ENCODE measurements at regions not wholly inside any gene's neighbourhood (a gene's known extent, or its start where the extent isn't known, plus 50 kb on each side); places are given as distances from the start of the nearest gene placed in this dataset.

DNA sequence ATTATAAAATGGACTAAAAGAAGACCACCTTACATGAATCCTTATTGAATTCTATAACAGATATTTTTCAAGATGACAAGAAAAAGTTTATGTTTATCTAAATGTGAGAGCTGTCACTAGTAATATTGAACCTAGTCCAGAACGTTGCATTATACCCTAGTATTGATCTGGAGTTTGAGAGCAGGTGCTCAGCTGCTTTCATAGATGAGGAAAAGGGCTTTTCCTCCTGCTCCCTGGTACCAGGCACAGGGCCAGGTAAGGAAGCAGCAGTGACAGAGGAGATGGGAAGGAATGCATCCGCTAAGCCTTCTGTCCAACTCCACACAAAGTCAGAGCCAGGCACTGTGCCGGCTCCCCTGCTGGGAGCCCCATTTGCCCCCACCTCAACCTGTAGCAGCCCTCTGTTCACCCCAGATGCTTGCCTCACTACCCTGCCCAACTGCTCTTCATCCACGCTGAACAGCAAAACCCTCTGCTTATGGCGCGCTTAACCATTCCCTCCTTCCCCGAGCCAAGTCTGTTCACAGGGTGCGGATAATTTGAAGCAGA, 393.1 kb downstream of the FRK start:
- Histone ChIP-seq H3K27me3 (ENCODE audit: control insufficient read depth in 1 of 2, insufficient read depth in 2 of 2, low read length in 1 of 2) (peaks cover 0 to 1% of the 10 kb centered on the region in 2 donors), H3K36me3 (ENCODE audit: control insufficient read depth in 1 of 2, insufficient read depth in 2 of 2, low read length in 1 of 2) (no peaks in the 10 kb centered on the region), H3K27ac (ENCODE audit: low read depth in 1 of 2, low read length in 2 of 2) (no peak overlapping the region), H3K4me3 (ENCODE audit: low read length in 2 of 2) (no peak overlapping the region), H3K4me1 (ENCODE audit: control insufficient read depth in 1 of 2, insufficient read depth in 2 of 2, low read length in 2 of 2) (no peaks in the 10 kb centered on the region), H3K9me3 (ENCODE audit: control insufficient read depth, low read length) (peaks cover under 1% of the 10 kb centered on the region)
- intact Hi-C loops (cut with DNase I): no loop called here
- ATAC-seq (ENCODE audit: low FRiP score): no peak
- DNase-seq: no peak
- 79 to 80% methylated on average over 8 of the region's 8 CpGs for WGBS, 2 donors

DNA sequence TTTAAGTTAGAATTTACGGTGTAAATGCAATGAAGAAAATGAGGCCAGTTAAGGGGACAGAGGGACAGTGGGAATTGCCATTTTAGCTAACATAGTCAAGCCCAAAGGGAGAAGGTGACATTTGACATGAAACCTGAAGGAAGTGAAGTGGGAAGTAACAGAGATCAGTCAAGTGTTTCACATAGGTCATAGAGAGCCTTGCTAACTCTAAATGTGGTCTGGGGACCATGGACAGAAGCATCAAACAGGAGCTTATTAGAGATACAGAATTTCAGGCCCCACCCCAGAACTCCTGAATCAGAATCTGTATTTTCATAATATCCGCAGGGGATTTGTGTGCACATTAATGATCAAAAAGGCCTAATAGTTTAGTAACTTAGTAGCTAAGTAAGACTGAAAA, 393.7 kb downstream of the FRK start:
- H3K4me1 ChIP-seq (ENCODE audit: control insufficient read depth in 1 of 2, insufficient read depth in 2 of 2, low read length in 2 of 2): no peaks in the 10 kb centered on the region
- ATAC-seq (ENCODE audit: low FRiP score): no peak
- 94 to 97% methylated on average over 2 of the region's 2 CpGs for WGBS, 2 donors
- H3K4me3 ChIP-seq (ENCODE audit: low read length in 2 of 2): no peak overlapping the region
- peaks cover 0 to 1% of the 10 kb centered on the region in 2 donors for H3K27me3 ChIP-seq (ENCODE audit: control insufficient read depth in 1 of 2, insufficient read depth in 2 of 2, low read length in 1 of 2)
- H3K36me3 ChIP-seq (ENCODE audit: control insufficient read depth in 1 of 2, insufficient read depth in 2 of 2, low read length in 1 of 2): no peaks in the 10 kb centered on the region
- intact Hi-C loops (cut with DNase I): no loop called here
- H3K9me3 ChIP-seq (ENCODE audit: control insufficient read depth, low read length): peaks cover 2% of the 10 kb centered on the region
- H3K27ac ChIP-seq (ENCODE audit: low read depth in 1 of 2, low read length in 2 of 2): no peak overlapping the region
- DNase-seq: no peak

DNA sequence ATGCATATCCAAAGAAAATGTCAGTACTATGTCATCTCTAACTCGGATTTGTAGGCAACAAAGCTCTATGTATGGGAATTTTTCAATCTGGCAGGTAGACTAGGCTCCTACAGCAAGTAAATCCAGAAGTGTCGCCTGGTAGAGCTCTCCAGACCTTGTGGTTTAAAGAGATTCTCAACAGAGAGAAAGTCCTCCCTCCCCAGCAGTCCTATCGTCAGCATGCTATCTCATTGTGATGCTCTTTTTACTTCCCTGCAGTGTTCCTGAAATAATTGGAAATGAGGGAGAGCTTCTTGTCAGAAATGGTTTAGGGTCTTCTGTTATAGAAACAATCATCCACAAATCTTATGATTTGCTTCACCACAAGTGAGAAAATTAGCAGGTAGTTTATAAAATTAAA, 395.4 kb downstream of the FRK start:
- ATAC-seq (ENCODE audit: low FRiP score): no peak
- H3K9me3 ChIP-seq (ENCODE audit: control insufficient read depth, low read length): peaks cover 2% of the 10 kb centered on the region
- intact Hi-C loops (cut with DNase I): no loop called here
- H3K27ac ChIP-seq (ENCODE audit: low read depth in 1 of 2, low read length in 2 of 2): no peak overlapping the region
- H3K27me3 ChIP-seq (ENCODE audit: control insufficient read depth in 1 of 2, insufficient read depth in 2 of 2, low read length in 1 of 2): peaks cover 0 to 1% of the 10 kb centered on the region in 2 donors
- no peaks in the 10 kb centered on the region for H3K4me1 ChIP-seq (ENCODE audit: control insufficient read depth in 1 of 2, insufficient read depth in 2 of 2, low read length in 2 of 2)
- no peak overlapping the region for H3K4me3 ChIP-seq (ENCODE audit: low read length in 2 of 2)
- 74 to 77% methylated on average over 3 of the region's 3 CpGs for WGBS, 2 donors
- H3K36me3 ChIP-seq (ENCODE audit: control insufficient read depth in 1 of 2, insufficient read depth in 2 of 2, low read length in 1 of 2): no peaks in the 10 kb centered on the region
- DNase-seq: no peak

DNA sequence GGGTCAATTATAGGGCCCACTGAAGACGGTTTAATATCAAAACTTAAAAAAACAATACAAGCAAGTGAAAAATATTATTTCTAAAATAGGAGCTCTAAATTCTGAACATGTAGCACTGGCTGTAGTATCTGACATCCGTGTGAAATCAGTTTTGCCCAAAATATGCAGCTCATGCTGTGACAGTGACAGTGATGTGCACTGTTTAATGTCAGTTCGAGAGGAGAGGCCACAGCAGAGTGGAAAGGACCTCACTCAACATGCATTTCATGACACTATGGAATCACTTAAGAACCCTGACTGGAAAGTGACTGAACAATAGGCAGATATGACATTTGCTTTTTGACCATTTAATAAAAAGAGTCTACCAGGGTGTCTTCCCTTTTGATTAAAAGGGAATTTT, 397.0 kb downstream of the FRK start:
- no peak for ATAC-seq (ENCODE audit: low FRiP score)

DNA sequence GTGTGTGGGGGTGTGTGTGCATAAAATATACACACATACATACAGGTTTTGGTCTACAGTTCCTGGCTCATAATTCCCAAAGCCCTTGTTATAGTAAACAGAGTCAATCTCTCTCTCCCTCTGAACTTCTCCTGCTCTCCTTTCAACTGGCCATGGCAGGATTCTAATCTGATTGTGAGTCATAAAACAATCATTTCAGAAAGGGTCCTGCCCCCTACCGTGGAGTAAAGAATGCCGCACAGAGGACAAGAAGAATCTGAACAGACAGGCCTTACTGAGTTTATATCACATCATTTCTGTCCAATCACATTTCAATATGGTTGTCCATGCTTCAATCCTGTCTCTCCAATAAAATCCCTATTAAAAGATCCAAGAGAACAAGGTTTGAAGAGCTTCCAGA, 416.9 kb downstream of the FRK start:
- 2 to 8% methylated on average over 2 of the region's 2 CpGs for WGBS, 2 donors
- intact Hi-C loops (cut with DNase I): no loop called here
- no peaks in the 10 kb centered on the region for H3K36me3 ChIP-seq (ENCODE audit: control insufficient read depth in 1 of 2, insufficient read depth in 2 of 2, low read length in 1 of 2)
- no peaks in the 10 kb centered on the region for H3K4me1 ChIP-seq (ENCODE audit: control insufficient read depth in 1 of 2, insufficient read depth in 2 of 2, low read length in 2 of 2)
- H3K27me3 ChIP-seq (ENCODE audit: control insufficient read depth in 1 of 2, insufficient read depth in 2 of 2, low read length in 1 of 2): no peaks in the 10 kb centered on the region
- no peak for ATAC-seq (ENCODE audit: low FRiP score)
- H3K9me3 ChIP-seq (ENCODE audit: control insufficient read depth, low read length): no peaks in the 10 kb centered on the region
- no peak overlapping the region for H3K27ac ChIP-seq (ENCODE audit: low read depth in 1 of 2, low read length in 2 of 2)
- DNase-seq: no peak
- H3K4me3 ChIP-seq (ENCODE audit: low read length in 2 of 2): no peak overlapping the region

More for the DNA sequence above, 397.0 kb downstream of the FRK start:
- Histone ChIP-seq H3K9me3 (ENCODE audit: control insufficient read depth, low read length) (peaks cover 2% of the 10 kb centered on the region), H3K27me3 (ENCODE audit: control insufficient read depth in 1 of 2, insufficient read depth in 2 of 2, low read length in 1 of 2) (peaks cover 0 to 1% of the 10 kb centered on the region in 2 donors), H3K36me3 (ENCODE audit: control insufficient read depth in 1 of 2, insufficient read depth in 2 of 2, low read length in 1 of 2) (no peaks in the 10 kb centered on the region), H3K27ac (ENCODE audit: low read depth in 1 of 2, low read length in 2 of 2) (no peak overlapping the region), H3K4me1 (ENCODE audit: control insufficient read depth in 1 of 2, insufficient read depth in 2 of 2, low read length in 2 of 2) (no peaks in the 10 kb centered on the region), H3K4me3 (ENCODE audit: low read length in 2 of 2) (no peak overlapping the region)
- DNase-seq: no peak
- intact Hi-C loops (cut with DNase I): no loop called here
- 48 to 61% methylated on average over 3 of the region's 3 CpGs for WGBS, 2 donors

DNA sequence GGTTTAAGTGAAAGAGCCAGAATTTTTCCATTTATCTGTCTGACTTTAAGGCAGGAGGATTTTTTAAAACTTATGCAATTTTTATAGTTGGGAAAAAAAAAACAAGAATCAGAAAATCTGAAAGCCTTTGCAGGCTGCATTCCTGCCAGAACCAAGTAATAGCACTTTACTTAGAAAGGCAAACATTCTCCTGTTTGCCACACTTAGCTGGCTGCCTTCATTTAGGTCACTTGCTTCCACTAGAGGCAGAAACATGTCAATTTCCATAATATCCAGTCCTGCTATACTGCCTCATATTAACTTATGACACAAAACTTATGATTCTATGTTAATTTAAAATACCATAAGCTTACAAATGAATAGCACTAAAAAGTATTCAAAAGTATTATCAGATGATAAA, 425.8 kb downstream of the FRK start:
- intact Hi-C loops (cut with DNase I): no loop called here
- Histone ChIP-seq H3K27me3 (ENCODE audit: control insufficient read depth in 1 of 2, insufficient read depth in 2 of 2, low read length in 1 of 2) (no peaks in the 10 kb centered on the region), H3K36me3 (ENCODE audit: control insufficient read depth in 1 of 2, insufficient read depth in 2 of 2, low read length in 1 of 2) (no peaks in the 10 kb centered on the region), H3K9me3 (ENCODE audit: control insufficient read depth, low read length) (no peaks in the 10 kb centered on the region), H3K4me3 (ENCODE audit: low read length in 2 of 2) (no peak overlapping the region), H3K4me1 (ENCODE audit: control insufficient read depth in 1 of 2, insufficient read depth in 2 of 2, low read length in 2 of 2) (no peaks in the 10 kb centered on the region), H3K27ac (ENCODE audit: low read depth in 1 of 2, low read length in 2 of 2) (no peak overlapping the region)
- ATAC-seq (ENCODE audit: low FRiP score) (no peak), DNase-seq (no peak)

DNA sequence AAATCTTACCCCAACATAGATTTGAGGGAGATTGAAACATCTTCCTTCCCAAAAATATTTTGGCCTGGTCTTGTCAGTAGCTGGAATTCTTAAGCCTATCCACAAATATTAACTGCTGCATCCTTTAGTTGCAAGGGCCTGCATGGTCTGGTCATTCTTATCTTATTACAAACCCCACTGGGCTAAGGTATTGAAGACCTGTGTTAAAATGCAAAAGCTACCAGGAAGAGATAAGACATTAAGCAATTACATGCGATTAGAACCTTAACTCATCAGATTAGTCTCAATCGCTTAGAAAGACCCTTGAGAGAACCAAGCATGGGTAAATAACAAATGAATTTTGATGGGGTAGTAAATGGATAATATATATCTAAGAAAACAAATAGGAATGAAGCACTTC, 426.6 kb downstream of the FRK start:
- Histone ChIP-seq H3K4me3 (ENCODE audit: low read length in 2 of 2) (no peak overlapping the region), H3K27ac (ENCODE audit: low read depth in 1 of 2, low read length in 2 of 2) (no peak overlapping the region), H3K27me3 (ENCODE audit: control insufficient read depth in 1 of 2, insufficient read depth in 2 of 2, low read length in 1 of 2) (no peaks in the 10 kb centered on the region), H3K9me3 (ENCODE audit: control insufficient read depth, low read length) (no peaks in the 10 kb centered on the region), H3K36me3 (ENCODE audit: control insufficient read depth in 1 of 2, insufficient read depth in 2 of 2, low read length in 1 of 2) (no peaks in the 10 kb centered on the region), H3K4me1 (ENCODE audit: control insufficient read depth in 1 of 2, insufficient read depth in 2 of 2, low read length in 2 of 2) (no peaks in the 10 kb centered on the region)
- intact Hi-C loops (cut with DNase I): no loop called here
- ATAC-seq (ENCODE audit: low FRiP score): no peak
- no peak for DNase-seq
- 78 to 94% methylated on average over 2 of the region's 2 CpGs for WGBS, 2 donors

DNA sequence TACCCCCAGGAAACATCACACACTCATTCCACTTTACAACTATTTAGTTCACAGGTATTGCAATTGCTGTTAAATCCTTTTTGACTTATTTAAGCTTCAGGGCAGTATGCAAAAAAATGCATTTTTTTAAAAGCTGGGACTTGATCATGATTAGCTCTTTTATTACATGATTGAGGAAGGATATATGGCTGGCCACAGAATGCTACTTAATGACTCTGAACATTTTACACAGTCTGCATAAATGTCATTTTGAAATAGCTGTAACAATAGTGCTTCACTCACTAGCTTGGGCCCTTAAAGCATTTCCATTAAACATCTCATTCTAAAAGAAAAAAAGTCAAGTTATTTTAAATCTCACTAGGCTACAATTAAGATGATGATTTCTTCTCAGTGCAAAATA, 429.7 kb downstream of the FRK start:
- ATAC-seq (ENCODE audit: low FRiP score): no peak
- Histone ChIP-seq H3K4me1 (ENCODE audit: control insufficient read depth in 1 of 2, insufficient read depth in 2 of 2, low read length in 2 of 2) (no peaks in the 10 kb centered on the region), H3K4me3 (ENCODE audit: low read length in 2 of 2) (no peak overlapping the region), H3K36me3 (ENCODE audit: control insufficient read depth in 1 of 2, insufficient read depth in 2 of 2, low read length in 1 of 2) (no peaks in the 10 kb centered on the region), H3K27me3 (ENCODE audit: control insufficient read depth in 1 of 2, insufficient read depth in 2 of 2, low read length in 1 of 2) (no peaks in the 10 kb centered on the region), H3K9me3 (ENCODE audit: control insufficient read depth, low read length) (no peaks in the 10 kb centered on the region), H3K27ac (ENCODE audit: low read depth in 1 of 2, low read length in 2 of 2) (no peak overlapping the region)
- no peak for DNase-seq
- intact Hi-C loops (cut with DNase I): no loop called here

DNA sequence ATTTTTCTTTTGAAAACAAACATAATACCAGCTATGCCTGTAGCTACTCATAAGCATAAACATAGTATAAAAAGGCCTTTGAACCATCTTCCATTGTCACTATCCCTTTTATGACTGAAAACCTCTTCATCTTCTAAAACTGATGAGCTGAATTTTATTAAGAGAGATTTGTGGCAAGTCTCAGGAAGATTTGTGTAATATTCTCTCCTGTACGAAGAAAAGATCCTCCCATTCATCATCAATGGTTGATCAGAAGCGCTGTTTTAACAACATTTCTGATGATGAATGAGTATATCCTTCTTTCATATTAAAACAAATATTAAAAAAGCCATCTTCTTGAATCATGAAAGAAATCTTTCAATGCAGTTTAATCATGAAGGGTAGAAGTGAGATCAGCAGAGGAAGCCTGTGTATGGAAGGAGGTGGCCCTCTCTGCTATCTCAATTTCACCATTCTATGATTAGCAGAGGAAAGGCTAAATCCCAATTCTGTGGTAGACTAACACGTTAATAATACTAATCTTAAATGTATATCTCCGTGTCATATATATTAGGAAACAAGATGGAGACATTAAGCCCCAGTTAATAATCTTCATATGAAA, 430.2 kb downstream of the FRK start:
- no peaks in the 10 kb centered on the region for H3K9me3 ChIP-seq (ENCODE audit: control insufficient read depth, low read length)
- no peak overlapping the region for H3K27ac ChIP-seq (ENCODE audit: low read depth in 1 of 2, low read length in 2 of 2)
- WGBS, 2 donors: 81 to 86% methylated on average over 4 of the region's 4 CpGs

More for the DNA sequence above, 430.2 kb downstream of the FRK start:
- Histone ChIP-seq H3K4me1 (ENCODE audit: control insufficient read depth in 1 of 2, insufficient read depth in 2 of 2, low read length in 2 of 2) (no peaks in the 10 kb centered on the region), H3K27me3 (ENCODE audit: control insufficient read depth in 1 of 2, insufficient read depth in 2 of 2, low read length in 1 of 2) (no peaks in the 10 kb centered on the region), H3K36me3 (ENCODE audit: control insufficient read depth in 1 of 2, insufficient read depth in 2 of 2, low read length in 1 of 2) (no peaks in the 10 kb centered on the region), H3K4me3 (ENCODE audit: low read length in 2 of 2) (no peak overlapping the region)
- DNase-seq: no peak
- ATAC-seq (ENCODE audit: low FRiP score): no peak
- intact Hi-C loops (cut with DNase I): no loop called here
